SK-N-SH treated with all-trans-retinoic acid at 6 μM for 48 hours (cell line): ENCODE measurements at regions not wholly inside any gene's neighbourhood (a gene's known extent, or its start where the extent isn't known, plus 50 kb on each side); places are given as distances from the start of the nearest gene placed in this dataset.

ENCODE experiments used
- ATAC-seq: fragments of 200-7000 bp; cut with Tn5 transposase; 3 replicates; pipeline ENCODE4 v1.9.1; 2020; ENCODE audit warnings: mild to moderate bottlenecking, moderate library complexity
- BACH2 ChIP-seq: fragments of 250-450 bp; sonication (Bioruptor Pico); IDR thresholded peaks from 2 replicates; pipeline ENCODE4 v1.9.0; 2021; ENCODE audit warnings: mild to moderate bottlenecking, borderline replicate concordance
- CREB5 ChIP-seq: fragments of 250-450 bp; sonication (Bioruptor Pico); IDR thresholded peaks from 2 replicates; pipeline ENCODE4 v1.5.1; 2020; ENCODE audit warnings: low read depth, mild to moderate bottlenecking, moderate library complexity
- CSDC2 ChIP-seq: fragments of 250-450 bp; sonication (Bioruptor Pico); IDR thresholded peaks from 2 replicates; pipeline ENCODE4 v1.5.0; 2020; ENCODE audit warnings: mild to moderate bottlenecking, moderate library complexity
- ESRRG ChIP-seq: fragments of 250-450 bp; sonication (Bioruptor Pico); IDR thresholded peaks from 2 replicates; pipeline ENCODE4 v1.6.1; 2021; ENCODE audit warnings: mild to moderate bottlenecking
- GLIS3 ChIP-seq: fragments of 250-450 bp; sonication (Bioruptor Pico); IDR thresholded peaks from 2 replicates; pipeline ENCODE4 v1.5.0; 2020; ENCODE audit warnings: mild to moderate bottlenecking, moderate library complexity
- ISL1 ChIP-seq: fragments of 250-450 bp; sonication (Bioruptor Pico); IDR thresholded peaks from 2 replicates; pipeline ENCODE4 v2.1.2; 2022; ENCODE audit warnings: mild to moderate bottlenecking, moderate library complexity
- OSR1 ChIP-seq: fragments of 250-450 bp; sonication (Bioruptor Pico); IDR thresholded peaks from 2 replicates; pipeline ENCODE4 v1.8.0; 2022; ENCODE audit warnings: moderate library complexity, mild to moderate bottlenecking, inconsistent platforms
- PATZ1 ChIP-seq: fragments of 250-450 bp; sonication (Bioruptor Pico); IDR thresholded peaks from 2 replicates; pipeline ENCODE4 v1.8.0; 2020; ENCODE audit warnings: mild to moderate bottlenecking, moderate library complexity, borderline replicate concordance
- POU6F1 ChIP-seq: fragments of 250-450 bp; sonication (Bioruptor Pico); IDR thresholded peaks from 2 replicates; pipeline ENCODE4 v1.8.0; 2021; ENCODE audit warnings: low read depth, mild to moderate bottlenecking, moderate library complexity, borderline replicate concordance
- PPARA ChIP-seq: fragments of 250-450 bp; sonication (Bioruptor Pico); IDR thresholded peaks from 2 replicates; pipeline ENCODE4 v1.5.0; 2020; ENCODE audit warnings: mild to moderate bottlenecking, borderline replicate concordance
- SNAI2 ChIP-seq: fragments of 250-450 bp; sonication (Bioruptor Pico); IDR thresholded peaks from 2 replicates; pipeline ENCODE4 v1.5.0; 2020; ENCODE audit warnings: mild to moderate bottlenecking, moderate library complexity
- TCF4 ChIP-seq: fragments of 250-450 bp; sonication (Bioruptor Pico); IDR thresholded peaks from 2 replicates; pipeline ENCODE4 v1.8.0; 2021; ENCODE audit warnings: mild to moderate bottlenecking, moderate library complexity, borderline replicate concordance
- TOX ChIP-seq: fragments of 250-450 bp; sonication (Bioruptor Pico); IDR thresholded peaks from 2 replicates; pipeline ENCODE4 v1.8.0; 2021; ENCODE audit warnings: mild to moderate bottlenecking, moderate library complexity, borderline replicate concordance
- TSHZ2 ChIP-seq: fragments of 250-450 bp; sonication (Bioruptor Pico); IDR thresholded peaks from 2 replicates; pipeline ENCODE4 v1.5.0; 2020; ENCODE audit warnings: mild to moderate bottlenecking, moderate library complexity
- ZC3H10 ChIP-seq: fragments of 250-450 bp; sonication (Bioruptor Pico); IDR thresholded peaks from 2 replicates; pipeline ENCODE4 v1.5.1; 2021; ENCODE audit warnings: mild to moderate bottlenecking, moderate library complexity
- ZFP3 ChIP-seq: fragments of 250-450 bp; sonication (Bioruptor Pico); IDR thresholded peaks from 2 replicates; pipeline ENCODE4 v1.5.0; 2020; ENCODE audit warnings: mild to moderate bottlenecking, moderate library complexity
- ZFP30 ChIP-seq: fragments of 450-650 bp; formaldehyde crosslinking; IDR thresholded peaks from 2 replicates; pipeline ENCODE4 v1.5.0; 2022; ENCODE audit warnings: mild to moderate bottlenecking, moderate library complexity
- ZNF70 ChIP-seq: fragments of 450-650 bp; formaldehyde crosslinking; IDR thresholded peaks from 2 replicates; pipeline ENCODE4 v1.5.0; 2020; ENCODE audit warnings: mild to moderate bottlenecking, moderate library complexity
- ZNF8 ChIP-seq: fragments of 450-650 bp; formaldehyde crosslinking; IDR thresholded peaks from 2 replicates; pipeline ENCODE4 v1.5.0; 2020; ENCODE audit warnings: mild to moderate bottlenecking, moderate library complexity

GRCh38 chr20:40583205-40583604, 105.8 kb downstream of the MAFB start:
- no peak for ATAC-seq
- TF ChIP-seq SNAI2 (no peak), BACH2 (CRISPR knock-in tag) (no peak), TCF4 (no peak), CREB5 (no peak), GLIS3 (CRISPR knock-in tag) (no peak), ZFP30 (CRISPR knock-in tag) (no peak), PPARA (CRISPR knock-in tag) (no peak), TSHZ2 (CRISPR knock-in tag) (no peak), ZFP3 (CRISPR knock-in tag) (no peak), TOX (no peak), ZC3H10 (no peak), ESRRG (CRISPR knock-in tag) (no peak), PATZ1 (no peak), OSR1 (CRISPR knock-in tag) (no peak), ISL1 (CRISPR knock-in tag) (no peak)

GRCh38 chr20:40582531-40582930, 106.5 kb downstream of the MAFB start:
- ATAC-seq, result no peak

More at GRCh38 chr20:40582531-40582930, 106.5 kb downstream of the MAFB start:
- TF ChIP-seq PATZ1 (no peak), TSHZ2 (CRISPR knock-in tag) (no peak), OSR1 (CRISPR knock-in tag) (no peak), ZNF70 (CRISPR knock-in tag) (no peak), CSDC2 (no peak), BACH2 (CRISPR knock-in tag) (no peak), PPARA (CRISPR knock-in tag) (no peak), ISL1 (CRISPR knock-in tag) (no peak), SNAI2 (no peak), ZFP3 (CRISPR knock-in tag) (no peak), ZFP30 (CRISPR knock-in tag) (no peak), CREB5 (no peak), TOX (no peak), ESRRG (CRISPR knock-in tag) (no peak), ZC3H10 (no peak), ZNF8 (CRISPR knock-in tag) (no peak), TCF4 (no peak), POU6F1 (CRISPR knock-in tag) (no peak)
